ENCODE measurements at regions not wholly inside any gene's neighbourhood (a gene's known extent, or its start where the extent isn't known, plus 50 kb on each side); places are given as distances from the start of the nearest gene placed in this dataset.
"Not testable (repeated sequence)": the region's sequence is repeated elsewhere in the genome, so short reads cannot be mapped to it uniquely, and the experiment has no call there.

DNA sequence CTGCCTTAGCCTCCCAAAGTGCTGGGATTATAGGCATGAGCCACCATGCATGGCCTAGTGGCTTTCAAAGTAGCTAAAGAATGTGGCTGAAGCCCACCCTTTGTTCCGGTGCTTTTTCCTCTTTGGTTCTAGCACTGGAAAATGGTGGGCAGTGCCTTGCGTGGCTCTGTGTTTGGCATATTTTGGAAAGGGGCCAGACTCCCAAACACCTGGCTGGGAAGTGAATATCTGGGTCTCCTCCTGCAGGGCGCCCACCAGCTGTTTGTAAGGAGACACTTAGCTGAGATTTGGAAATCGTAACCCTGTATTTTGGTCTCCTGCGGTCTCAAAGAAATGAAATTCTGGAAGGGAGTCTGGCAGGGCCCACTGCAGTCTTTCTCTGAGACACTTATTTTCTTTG lies 336.4 kb downstream of the IL20RB start:
- FAIRE-seq (no peak), DNase-seq (ENCODE audit: low spot score in 2 of 2) (no peak)

DNA sequence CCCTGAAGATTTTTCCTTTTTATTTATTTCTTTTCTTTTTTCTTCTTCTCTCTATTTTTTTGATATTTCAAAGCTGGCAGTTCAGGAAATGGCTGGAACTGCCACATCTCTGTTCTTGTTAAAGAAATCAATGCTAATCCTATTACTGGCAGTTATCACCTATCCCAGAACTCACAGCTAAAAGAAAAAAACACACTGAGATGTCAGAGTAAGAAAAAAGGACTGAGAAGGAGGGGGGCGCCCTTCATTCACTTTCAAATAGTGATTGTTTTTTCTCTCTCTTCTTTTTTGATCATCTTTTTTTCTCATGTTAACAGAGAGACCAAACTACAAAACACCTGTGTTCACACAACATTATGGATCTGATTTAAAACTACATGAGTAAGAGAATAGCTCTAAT lies 337.1 kb downstream of the IL20RB start:
- FAIRE-seq = no peak

DNA sequence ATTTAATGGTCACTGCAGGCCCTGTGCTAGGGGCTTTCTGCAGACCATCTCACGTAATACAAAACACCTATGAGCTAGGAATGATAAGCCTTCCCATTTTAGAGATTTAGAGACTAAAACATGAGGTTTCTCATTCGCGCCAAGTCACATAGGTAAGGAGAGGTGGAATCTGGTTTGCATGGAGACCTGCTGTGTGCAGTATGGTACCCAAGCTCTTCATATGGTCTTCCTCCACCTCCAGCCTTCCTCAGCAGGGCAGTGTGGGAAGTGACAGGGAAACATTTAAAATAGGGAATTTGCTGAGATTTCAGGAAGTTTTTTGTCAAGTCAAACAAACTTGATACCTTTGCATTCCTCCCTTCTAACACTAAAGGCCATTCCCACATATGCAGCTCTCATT lies 337.6 kb downstream of the IL20RB start:
- DNase-seq (ENCODE audit: low spot score in 2 of 2) = no peak
- no peak for FAIRE-seq

More for the DNA sequence above, 337.1 kb downstream of the IL20RB start:
- no peak for DNase-seq (ENCODE audit: low spot score in 2 of 2)

DNA sequence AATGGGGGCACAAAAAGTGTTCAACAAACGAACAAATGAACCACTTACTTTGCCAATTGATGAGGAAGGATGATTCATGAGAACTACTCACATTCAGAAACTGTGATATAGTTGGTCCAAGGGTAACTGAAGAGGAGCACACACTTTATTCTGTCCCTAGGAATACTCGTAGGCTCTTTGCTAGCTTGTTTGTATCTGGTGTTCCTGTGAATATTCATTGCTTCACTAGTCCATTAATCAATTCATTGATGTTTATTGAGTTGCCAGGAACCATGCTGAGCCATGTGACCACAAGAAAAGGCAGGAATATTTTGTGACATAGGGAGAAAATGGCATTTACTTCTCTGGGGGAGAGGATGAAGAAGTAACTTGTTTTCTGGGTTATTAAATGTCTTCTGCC lies 338.3 kb downstream of the IL20RB start:
- no peak for FAIRE-seq

DNA sequence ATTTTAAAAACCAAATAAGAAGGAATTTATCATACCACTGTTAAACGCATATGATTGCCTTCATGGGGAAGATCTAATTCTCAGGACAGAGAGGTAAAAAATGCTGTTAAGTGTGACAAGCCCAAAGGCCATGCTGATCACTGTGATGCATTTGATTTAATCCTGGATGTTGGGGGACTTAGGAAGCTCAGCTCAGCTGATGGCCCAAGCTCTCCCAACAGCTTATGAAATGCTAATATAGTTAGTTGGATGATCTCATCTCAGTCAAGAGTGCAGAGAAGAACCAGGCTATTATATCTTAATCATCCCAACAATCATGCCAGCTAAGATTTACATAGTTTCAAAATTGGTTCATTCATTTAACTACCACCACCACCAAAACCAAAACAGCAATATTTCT lies 340.0 kb downstream of the IL20RB start:
- FAIRE-seq = no peak

More for the DNA sequence above, 338.3 kb downstream of the IL20RB start:
- no peak for DNase-seq (ENCODE audit: low spot score in 2 of 2)

DNA sequence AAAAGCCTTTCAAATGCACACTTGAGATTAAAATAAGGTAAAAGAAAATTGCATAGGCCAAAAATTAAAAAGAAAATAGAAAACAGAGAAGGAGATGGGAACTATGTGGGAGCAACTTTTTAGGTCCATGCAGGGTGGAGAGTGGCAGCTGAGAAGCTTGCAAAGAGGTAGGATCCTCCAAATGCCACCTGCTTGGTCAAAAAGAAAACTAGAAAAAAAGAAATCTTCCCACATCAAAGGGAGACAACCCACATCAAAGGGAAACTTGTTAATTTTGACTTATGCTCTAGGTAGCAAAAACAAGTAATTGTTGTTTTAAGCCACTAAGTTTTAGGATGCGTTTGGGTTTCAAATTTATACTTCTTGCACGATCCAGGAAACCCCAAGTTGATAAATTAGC lies 342.9 kb downstream of the IL20RB start:
- DNase-seq (ENCODE audit: low spot score in 2 of 2) (no peak), FAIRE-seq (no peak)

More for the DNA sequence above, 340.0 kb downstream of the IL20RB start:
- DNase-seq (ENCODE audit: low spot score in 2 of 2) = no peak

DNA sequence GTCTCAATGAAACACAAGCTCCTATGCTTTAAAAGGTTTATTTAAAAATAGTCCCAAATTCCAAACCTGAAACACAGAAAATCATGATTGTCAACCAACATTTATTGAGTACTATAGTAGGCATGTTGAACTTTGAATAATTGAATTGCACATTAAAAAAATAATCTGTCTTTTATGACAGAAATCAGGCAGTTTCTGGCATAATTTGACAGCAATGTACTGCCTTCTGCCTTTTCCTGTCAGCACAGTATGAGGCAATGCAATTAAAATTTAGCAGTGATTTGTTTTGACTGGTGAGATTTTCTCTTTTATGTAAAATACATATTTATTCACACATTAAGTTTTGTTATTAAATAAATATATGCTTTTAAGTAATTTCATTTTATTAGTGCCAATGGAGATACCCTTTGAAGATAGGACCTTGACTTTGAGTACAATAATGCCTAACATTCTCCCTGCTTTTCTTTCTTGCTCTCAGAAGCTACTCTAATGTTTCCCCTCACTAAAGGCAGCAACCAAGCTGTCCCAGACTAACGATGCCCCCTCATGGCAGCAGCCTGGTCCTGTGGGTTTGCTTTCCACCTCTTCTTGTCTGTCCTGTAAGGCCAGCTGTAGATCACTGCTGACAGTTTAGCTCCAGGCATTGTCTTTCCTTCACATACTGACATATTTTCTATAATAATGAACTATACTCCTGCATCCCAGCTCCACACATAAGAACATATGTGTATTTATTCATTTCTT lies 346.7 kb downstream of the IL20RB start:
- FAIRE-seq (no peak), DNase-seq (ENCODE audit: low spot score in 2 of 2) (no peak)

DNA sequence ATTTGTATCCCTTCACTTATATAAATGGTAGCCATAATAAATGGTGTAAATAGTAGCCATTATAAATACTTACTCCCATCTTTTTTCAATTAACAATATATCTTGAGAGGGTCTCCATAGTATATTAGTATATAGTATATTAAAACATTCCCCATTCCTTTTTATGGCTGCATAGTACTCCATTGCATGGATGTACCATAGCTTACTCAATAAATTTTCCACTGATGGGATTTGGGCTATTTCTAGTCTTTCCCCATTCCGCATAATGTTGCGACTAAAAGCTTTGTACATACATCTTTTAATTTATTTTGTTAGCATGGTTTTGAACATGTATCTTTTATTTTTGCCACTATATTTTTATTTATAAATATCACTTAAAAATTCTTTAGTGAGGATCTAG lies 366.3 kb downstream of the IL20RB start:
- FAIRE-seq = no peak
- DNase-seq (ENCODE audit: low spot score in 2 of 2) = no peak

DNA sequence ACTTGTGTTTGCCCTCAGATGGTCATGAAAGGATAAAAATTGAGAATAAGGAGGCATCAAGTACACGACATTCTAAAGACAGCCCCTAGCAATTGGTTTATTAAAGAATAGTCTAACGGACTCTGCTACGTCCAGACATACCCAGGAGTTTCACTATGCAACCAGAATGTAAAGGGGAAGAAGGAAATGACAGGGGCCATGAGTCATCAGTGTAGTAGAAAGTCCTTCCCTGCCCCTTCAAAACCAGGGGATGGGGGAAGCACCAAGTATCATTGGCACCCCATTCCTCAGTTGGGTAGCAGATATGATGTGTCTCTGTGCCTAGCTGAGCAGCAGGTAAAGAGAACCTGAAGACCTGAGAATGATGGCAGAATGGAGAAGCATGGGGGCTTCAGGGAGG lies 367.4 kb downstream of the IL20RB start:
- DNase-seq (ENCODE audit: low spot score in 2 of 2) (no peak), FAIRE-seq (no peak)

DNA sequence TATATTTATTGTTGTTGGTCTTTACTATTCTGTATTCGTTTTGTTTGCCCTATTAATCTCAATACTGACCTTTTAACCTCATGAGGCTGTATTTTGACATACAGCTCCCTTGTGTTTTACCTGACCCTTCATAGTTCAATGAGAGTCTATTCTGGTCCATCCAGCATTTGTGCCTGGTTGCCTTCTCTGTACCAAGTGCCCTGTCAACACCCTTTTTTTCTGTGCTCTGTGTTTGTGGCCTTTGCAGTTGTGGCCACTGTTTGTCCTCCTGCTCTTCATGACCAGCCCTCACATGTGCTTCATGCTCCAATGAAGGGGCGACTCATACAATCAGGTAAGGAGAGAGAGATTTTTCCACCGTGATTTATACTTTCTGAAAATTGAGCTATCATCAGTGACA lies 368.2 kb downstream of the IL20RB start:
- no peak for DNase-seq (ENCODE audit: low spot score in 2 of 2)
- no peak for FAIRE-seq

DNA sequence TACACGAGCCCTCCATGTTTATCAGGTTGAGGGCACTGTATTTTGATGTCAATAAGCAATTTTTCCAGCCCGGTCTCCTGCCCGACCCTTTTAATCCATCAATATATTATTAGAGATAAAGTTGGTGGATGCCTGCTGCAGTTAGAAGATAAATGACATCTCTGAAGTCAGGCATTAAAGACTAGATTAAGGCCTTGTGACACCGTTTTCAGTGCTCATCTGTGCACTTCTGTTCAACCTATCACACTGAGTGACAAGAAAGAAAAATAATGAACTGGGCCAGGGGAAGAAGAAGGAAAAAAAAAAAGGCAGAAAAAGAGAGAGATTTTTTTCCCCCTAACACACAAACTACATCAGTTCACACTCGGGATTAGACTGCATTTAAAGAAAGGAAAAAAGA lies 371.8 kb downstream of the IL20RB start:
- FAIRE-seq = no peak
- DNase-seq (ENCODE audit: low spot score in 2 of 2) = no peak

DNA sequence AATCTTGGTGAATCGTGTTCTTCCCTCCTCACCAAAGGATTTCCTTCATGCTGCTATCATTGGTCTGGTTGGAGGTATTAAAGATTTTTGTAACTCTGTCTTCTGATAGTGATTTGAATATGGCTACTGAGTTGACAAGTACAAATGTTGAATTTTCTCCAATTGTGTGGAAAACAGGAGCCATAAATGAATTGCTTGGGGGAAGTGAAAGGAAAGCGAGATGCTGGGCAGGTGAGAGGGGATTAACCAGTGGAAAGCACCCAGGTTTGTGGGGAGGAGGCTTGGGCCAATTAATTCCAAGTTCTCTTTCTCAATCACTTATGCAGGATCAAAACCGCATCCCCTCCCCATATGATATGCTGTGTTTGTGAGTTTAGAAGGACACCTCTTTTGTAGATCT lies 372.5 kb downstream of the IL20RB start:
- no peak for DNase-seq (ENCODE audit: low spot score in 2 of 2)
- no peak for FAIRE-seq

DNA sequence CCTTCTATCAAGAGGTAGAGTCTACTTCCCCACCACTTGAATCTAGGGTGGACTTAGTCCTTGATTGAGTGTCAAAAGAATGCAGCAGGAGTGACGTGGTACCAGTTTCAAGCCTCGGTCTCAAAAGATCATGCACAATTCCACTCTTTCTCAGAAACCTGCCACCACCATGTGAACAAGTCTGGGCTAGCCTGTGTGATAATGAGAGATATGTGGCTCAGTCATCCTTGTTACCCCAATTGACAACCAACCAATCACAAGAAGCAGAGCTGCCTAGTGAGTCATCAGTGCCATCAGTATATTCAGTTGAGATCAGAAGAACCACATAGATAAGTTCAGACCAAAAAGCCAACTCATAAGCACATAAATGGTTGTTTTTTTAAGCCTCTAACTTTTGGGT lies 374.5 kb downstream of the IL20RB start:
- no peak for DNase-seq (ENCODE audit: low spot score in 2 of 2)
- no peak for FAIRE-seq

DNA sequence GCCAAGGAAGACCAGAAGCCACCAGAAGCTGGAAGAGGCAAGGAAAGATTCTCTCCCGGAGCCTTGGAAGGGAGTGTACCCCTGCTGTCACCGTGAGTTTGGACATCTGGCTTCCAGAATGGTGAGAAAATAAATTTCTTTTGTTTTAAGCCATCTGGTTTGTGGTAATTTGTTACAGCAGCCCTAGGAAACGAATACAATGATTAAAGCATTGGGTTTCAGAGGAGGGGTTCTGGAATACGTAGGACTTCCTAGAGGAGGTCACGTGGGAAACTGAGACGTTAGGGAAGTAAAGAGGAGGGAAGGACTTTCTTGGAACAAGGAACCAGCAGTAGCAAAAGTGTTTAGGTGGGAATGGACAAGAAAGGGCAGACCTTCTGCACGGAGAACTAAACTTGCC lies 377.7 kb downstream of the IL20RB start:
- FAIRE-seq = no peak
- DNase-seq (ENCODE audit: low spot score in 2 of 2) = no peak

DNA sequence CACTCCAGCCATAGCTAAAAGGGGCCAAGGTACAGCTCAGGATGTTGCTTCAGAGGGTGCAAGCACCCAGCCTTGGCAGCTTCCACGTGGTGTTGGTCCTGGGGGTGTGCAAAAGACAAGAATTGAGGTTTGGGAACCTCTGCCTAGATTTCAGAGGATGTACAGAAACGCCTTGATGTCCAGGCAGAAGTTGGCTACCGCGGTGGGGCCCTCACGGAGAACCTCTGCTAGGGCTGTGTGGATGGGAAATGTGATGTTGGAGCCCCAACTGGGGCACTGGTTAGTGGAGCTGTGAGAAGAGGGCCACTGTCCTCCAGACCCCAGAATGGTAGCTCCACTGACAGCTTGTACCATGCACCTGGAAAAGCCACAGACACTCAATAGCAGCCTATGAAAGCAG lies 380.6 kb downstream of the IL20RB start:
- FAIRE-seq; DNase-seq (ENCODE audit: low spot score in 2 of 2): not testable (repeated sequence)

DNA sequence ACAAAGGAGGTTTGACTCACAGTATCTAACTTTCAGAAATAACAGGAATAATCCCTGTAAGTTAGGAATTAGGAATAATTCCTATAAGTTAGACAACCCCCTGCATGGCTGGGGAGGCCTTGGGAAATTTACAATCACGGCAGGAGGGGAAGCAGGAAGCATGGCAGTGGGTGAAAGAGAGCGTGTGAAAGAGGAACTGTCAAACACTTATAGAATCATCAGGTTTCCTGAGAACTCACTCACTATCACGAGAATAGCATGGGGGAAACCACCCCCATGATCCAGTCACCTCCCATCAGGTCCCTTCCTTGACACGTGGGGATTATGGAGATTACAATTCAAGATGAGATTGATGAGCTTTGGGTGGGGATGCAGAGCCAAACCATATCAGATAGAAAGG lies 385.5 kb downstream of the IL20RB start:
- no peak for FAIRE-seq
- DNase-seq (ENCODE audit: low spot score in 2 of 2) = no peak

DNA sequence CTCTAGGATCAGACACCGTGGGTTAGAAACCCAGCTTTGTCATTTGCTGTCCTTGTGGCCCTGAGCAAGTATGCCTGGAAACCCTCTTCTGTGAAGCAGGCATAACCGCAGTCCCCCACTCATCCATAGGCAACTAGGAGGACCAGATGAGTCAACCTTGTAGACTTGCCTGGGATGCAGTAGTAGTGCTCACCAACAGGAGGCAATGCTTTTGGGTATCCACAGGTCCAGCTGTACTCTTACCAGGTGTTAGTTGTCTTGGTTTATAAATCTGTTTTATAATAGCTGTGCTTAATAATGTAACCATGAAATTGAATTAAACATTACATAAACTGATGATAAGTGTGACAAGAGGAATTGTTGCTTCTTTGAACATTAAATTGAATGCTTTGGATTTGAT lies 389.3 kb downstream of the IL20RB start:
- DNase-seq (ENCODE audit: low spot score in 2 of 2) (no peak), FAIRE-seq (no peak)

DNA sequence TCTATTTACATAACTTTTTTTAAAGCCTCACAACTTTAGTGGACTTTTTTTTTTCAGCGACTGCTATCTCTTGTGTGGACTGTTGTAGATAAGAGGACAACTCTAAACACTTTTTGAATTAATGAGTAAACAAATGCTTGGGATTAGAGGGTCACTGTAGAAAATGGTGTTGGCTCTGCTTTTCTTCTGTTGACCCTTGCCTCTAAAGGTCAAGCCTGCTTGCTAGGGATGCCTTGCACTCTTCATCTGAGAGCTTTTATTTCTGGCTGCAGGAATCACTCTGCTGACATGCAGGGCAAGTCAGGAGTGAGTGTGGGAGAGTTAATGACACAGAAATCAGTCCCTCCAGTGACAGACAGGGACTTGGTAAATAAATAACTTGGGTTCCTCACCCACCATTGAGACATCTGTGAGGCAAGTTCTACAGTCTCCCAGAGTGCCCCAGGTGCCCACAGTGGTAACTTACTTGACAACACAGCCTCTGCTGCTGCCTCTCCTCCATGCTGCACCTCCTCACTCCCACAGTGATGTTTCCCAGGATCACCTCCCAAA lies 390.1 kb downstream of the IL20RB start:
- DNase-seq (ENCODE audit: low spot score in 2 of 2) (no peak), FAIRE-seq (no peak)

DNA sequence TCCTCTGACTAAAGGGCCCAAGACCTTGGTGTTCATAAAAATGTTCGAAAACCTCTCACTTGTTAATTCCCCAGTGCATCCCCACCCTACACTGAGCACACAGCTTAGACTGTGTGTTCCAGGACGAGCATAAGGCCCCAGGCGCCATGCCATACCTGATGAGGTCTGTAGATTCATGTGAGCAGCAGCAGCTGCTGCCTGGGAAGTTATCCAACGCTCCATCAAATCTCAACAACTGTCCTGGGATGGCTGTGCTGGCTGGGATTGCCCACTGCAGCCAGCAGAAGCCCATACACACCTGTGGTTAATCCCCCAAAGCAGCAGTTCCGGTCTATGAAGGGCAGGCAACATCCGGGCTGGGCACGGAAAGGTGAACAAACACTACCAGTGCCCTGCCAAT lies 391.2 kb downstream of the IL20RB start:
- DNase-seq (ENCODE audit: low spot score in 2 of 2) = no peak
- no peak for FAIRE-seq

DNA sequence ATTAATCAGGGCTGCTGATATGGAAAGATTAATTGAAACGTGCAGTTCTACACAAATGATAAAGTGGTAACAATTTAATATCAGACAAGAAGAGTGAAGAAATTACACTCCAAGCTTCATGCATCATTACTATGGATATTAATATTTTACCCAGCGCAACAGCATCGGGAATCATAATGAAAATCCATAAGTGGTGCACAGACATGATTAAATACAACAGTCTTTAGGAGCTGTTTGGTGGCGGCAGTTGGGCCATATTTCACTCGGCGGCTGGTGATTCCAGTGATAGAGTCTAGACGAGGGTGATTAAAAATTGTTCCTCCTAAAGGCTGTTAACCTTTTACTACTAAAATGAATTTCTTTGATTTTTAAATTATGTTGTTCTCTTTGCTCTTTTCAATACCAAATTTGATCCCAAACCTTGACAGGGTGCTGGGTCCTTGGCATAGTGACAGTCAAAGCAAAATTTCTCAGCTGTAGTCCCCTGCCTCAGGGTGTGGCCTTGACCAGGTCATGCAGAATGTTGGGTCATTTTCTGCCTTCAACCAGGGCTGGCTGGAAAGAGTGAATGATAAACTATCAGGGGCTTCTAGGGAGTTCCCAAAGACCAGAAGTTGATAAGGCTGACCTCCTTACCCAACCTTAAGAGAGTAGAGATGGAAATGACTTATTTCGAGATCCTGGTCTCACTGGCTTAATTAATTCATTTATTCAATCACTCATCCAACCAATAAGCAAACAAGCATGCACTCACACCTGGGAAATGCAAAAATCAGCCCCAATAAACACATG lies 392.0 kb downstream of the IL20RB start:
- DNase-seq (ENCODE audit: low spot score in 2 of 2) (no peak), FAIRE-seq (no peak)

DNA sequence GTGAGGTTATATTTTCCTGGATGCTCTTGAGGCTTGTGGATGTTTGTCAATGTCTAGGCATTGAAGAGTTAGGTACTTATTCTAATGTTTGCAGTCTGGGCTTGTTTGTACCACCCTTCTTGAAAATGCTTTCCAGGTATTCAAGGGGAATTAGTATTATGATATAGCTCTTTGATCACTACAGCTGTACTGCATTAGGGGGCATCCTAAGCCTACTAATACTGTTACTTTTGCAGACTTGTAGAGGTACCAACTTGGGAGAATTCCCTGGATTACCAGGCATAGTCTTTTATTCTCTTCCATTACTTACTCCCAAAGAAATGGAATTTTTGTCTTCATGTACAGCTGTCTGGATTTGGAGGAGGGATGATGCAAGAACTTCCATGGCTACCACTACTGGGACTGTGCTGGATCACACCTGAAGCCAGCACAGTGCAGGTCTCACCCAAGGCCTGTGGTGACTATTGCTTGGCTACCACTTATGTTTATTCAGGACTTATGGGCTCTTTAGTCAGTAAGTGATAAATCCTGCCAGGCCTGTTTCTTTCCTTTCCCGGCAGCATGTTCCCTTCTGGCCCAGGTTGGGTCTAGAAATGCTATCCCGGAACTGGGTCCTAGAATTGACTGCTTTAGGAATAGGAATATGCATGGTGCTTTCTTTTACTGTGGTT lies 402.9 kb downstream of the IL20RB start:
- DNase-seq (ENCODE audit: low spot score in 2 of 2) (no peak), FAIRE-seq (no peak)

Measured in frontal cortex (tissue), 3 donors.